Mesenchymal stem cell (in vitro differentiated cells and primary cell): ENCODE measurements at regions not wholly inside any gene's neighbourhood (a gene's known extent, or its start where the extent isn't known, plus 50 kb on each side); places are given as distances from the start of the nearest gene placed in this dataset.

Experiments used
- DNase-seq: peaks from one replicate; pipeline ENCODE4 v3.0.0-alpha.2; 2013
- H2AFZ ChIP-seq: one replicate; pipeline ENCODE4 v1.6.1; 2013; ENCODE audit warnings: low read depth, mild to moderate bottlenecking, control low read depth, inconsistent platforms, low read length, moderate library complexity
- H2AK5ac ChIP-seq: 2 replicates; pipeline ENCODE4 v1.6.1; 2013; ENCODE audit warnings: low read length, moderate library complexity, mild to moderate bottlenecking, inconsistent platforms; ENCODE audit not compliant: severe bottlenecking
- H2BK120ac ChIP-seq: one replicate; pipeline ENCODE4 v1.6.1; 2013; ENCODE audit warnings: low read depth, mild to moderate bottlenecking, inconsistent platforms, low read length, moderate library complexity
- H2BK12ac ChIP-seq, 2 experiments: one replicate each; pipeline ENCODE4 v1.6.1; 2013; ENCODE audit warnings: inconsistent platforms in 2 of 2, low read length in 2 of 2, mild to moderate bottlenecking in 2 of 2, moderate library complexity in 2 of 2, control low read depth in 1 of 2
- H2BK15ac ChIP-seq: one replicate; pipeline ENCODE4 v1.6.1; 2013; ENCODE audit warnings: mild to moderate bottlenecking, low read depth, inconsistent platforms; ENCODE audit not compliant: poor library complexity, severe bottlenecking
- H2BK5ac ChIP-seq: 2 replicates; pipeline ENCODE4 v1.6.1; 2013; ENCODE audit warnings: low read depth, mild to moderate bottlenecking, low read length, control low read depth, inconsistent platforms; ENCODE audit not compliant: poor library complexity, severe bottlenecking
- H3K14ac ChIP-seq, 2 experiments: one replicate each; pipeline ENCODE4 v1.6.1; 2013; ENCODE audit warnings: inconsistent platforms in 2 of 2, low read length in 2 of 2, control low read depth in 1 of 2, mild to moderate bottlenecking in 1 of 2, moderate library complexity in 1 of 2
- H3K18ac ChIP-seq, 2 experiments: one replicate each; pipeline ENCODE4 v1.6.1; 2013; ENCODE audit warnings: inconsistent platforms in 2 of 2, low read length in 2 of 2, control low read depth in 1 of 2, low read depth in 1 of 2, mild to moderate bottlenecking in 1 of 2
- H3K23ac ChIP-seq, 2 experiments: one replicate each; pipeline ENCODE4 v1.6.1; 2013; ENCODE audit warnings: inconsistent platforms in 2 of 2, low read length in 2 of 2, mild to moderate bottlenecking in 2 of 2, moderate library complexity in 2 of 2, control low read depth in 1 of 2
- H3K27ac ChIP-seq: 2 replicates; pipeline ENCODE4 v1.5.1; 2013; ENCODE audit warnings: mild to moderate bottlenecking, moderate library complexity, low read length, control low read depth, inconsistent platforms; ENCODE audit not compliant: poor library complexity, severe bottlenecking
- H3K27me3 ChIP-seq, 2 experiments: 2 replicates each; pipeline versions ENCODE4 v1.6.1 to v1.7.0; 2013; ENCODE audit warnings: low read length in 2 of 2, mild to moderate bottlenecking in 2 of 2, moderate library complexity in 2 of 2, control low read depth in 1 of 2, inconsistent platforms in 1 of 2; ENCODE audit not compliant: control insufficient read depth in 1 of 2, insufficient read depth in 1 of 2
- H3K36me3 ChIP-seq, 2 experiments: 2 replicates each; pipeline versions ENCODE4 v1.6.1 to v1.7.0; 2013; ENCODE audit warnings: low read length in 2 of 2, control low read depth in 1 of 2, inconsistent platforms in 1 of 2, low read depth in 1 of 2, mild to moderate bottlenecking in 1 of 2; ENCODE audit not compliant: insufficient read depth in 2 of 2, control insufficient read depth in 1 of 2
- H3K4ac ChIP-seq, 2 experiments: one replicate each; pipeline ENCODE4 v1.6.1; 2013; ENCODE audit warnings: inconsistent platforms in 2 of 2, low read length in 2 of 2, mild to moderate bottlenecking in 2 of 2, moderate library complexity in 2 of 2, control low read depth in 1 of 2, low read depth in 1 of 2
- H3K4me1 ChIP-seq: 2 replicates; pipeline ENCODE4 v1.6.1; 2013; ENCODE audit warnings: low read depth, low read length, control low read depth; ENCODE audit not compliant: control insufficient read depth, insufficient read depth
- H3K4me2 ChIP-seq: 2 replicates; pipeline ENCODE4 v1.6.1; 2013; ENCODE audit warnings: low read length, mild to moderate bottlenecking, inconsistent platforms; ENCODE audit not compliant: poor library complexity, severe bottlenecking
- H3K4me3 ChIP-seq, 2 experiments: 2 replicates each; pipeline versions ENCODE4 v1.5.1 to v1.7.0; 2013; ENCODE audit warnings: low read length in 2 of 2, mild to moderate bottlenecking in 2 of 2, control low read depth in 1 of 2, low read depth in 1 of 2; ENCODE audit not compliant: insufficient read depth in 1 of 2
- H3K79me1 ChIP-seq: replicated peaks from 2 replicates; pipeline ENCODE4 v1.6.1; 2013; ENCODE audit warnings: mild to moderate bottlenecking, control low read depth, low read length, inconsistent platforms; ENCODE audit not compliant: poor library complexity, severe bottlenecking
- H3K9ac ChIP-seq: 2 replicates; pipeline ENCODE4 v1.7.0; 2013; ENCODE audit warnings: mild to moderate bottlenecking, low read length, moderate library complexity
- H3K9me3 ChIP-seq: 2 replicates; pipeline ENCODE4 v1.7.0; 2013; ENCODE audit warnings: mild to moderate bottlenecking, low read length; ENCODE audit not compliant: control insufficient read depth
- H4K8ac ChIP-seq: one replicate; pipeline ENCODE4 v1.6.1; 2013; ENCODE audit warnings: inconsistent platforms, mild to moderate bottlenecking, low read length, moderate library complexity
- H4K91ac ChIP-seq: one replicate; pipeline ENCODE4 v1.6.1; 2013; ENCODE audit warnings: mild to moderate bottlenecking, low read length, inconsistent platforms
- WGBS: methylation state at CpG from one replicate; pipeline ENCODE4 v1.1.7; 2013; ENCODE audit warnings: mixed read lengths; 5-methylcytosine and 5-hydroxymethylcytosine counted together

- no CpG with 5 or more reads among the region's 3 CpGs for WGBS
- Histone ChIP-seq H4K8ac (no peak overlapping the region), H2BK120ac (no peak overlapping the region), H2BK12ac (no peak overlapping the region), H3K9ac (no peak overlapping the region), H2AK5ac (no peak overlapping the region), H3K4me1 (no peaks in the 10 kb centered on the region), H3K79me1 (no peaks in the 10 kb centered on the region), H3K23ac (no peak overlapping the region), H3K9me3 (no peaks in the 10 kb centered on the region), H3K27ac (no peak overlapping the region), H4K91ac (no peak overlapping the region), H3K4ac (no peak overlapping the region), H3K36me3 (no peaks in the 10 kb centered on the region), H3K4me2 (no peak overlapping the region), H2AFZ (no peak overlapping the region), H2BK15ac (no peak overlapping the region), H2BK5ac (no peak overlapping the region), H3K14ac (no peak overlapping the region), H3K18ac (no peak overlapping the region), H3K4me3 (no peak overlapping the region), H3K27me3 (no peaks in the 10 kb centered on the region)
- no peak for DNase-seq
Observed at GRCh38 chr2:59985923-59986322, 567.5 kb downstream of the BCL11A start.

- H2AK5ac ChIP-seq, result no peak overlapping the region
- no peak overlapping the region for H2BK12ac ChIP-seq
- H3K4me2 ChIP-seq, result no peak overlapping the region
- no peak overlapping the region for H2AFZ ChIP-seq
- WGBS, result 57% methylated on average over 3 of the region's 4 CpGs
- H3K4ac ChIP-seq, result no peak overlapping the region
- no peak overlapping the region for H2BK5ac ChIP-seq
- H3K9me3 ChIP-seq, result no peaks in the 10 kb centered on the region
- H3K27ac ChIP-seq, result no peak overlapping the region
- no peak overlapping the region for H3K4me3 ChIP-seq
- no peak for DNase-seq
- H2BK120ac ChIP-seq, result no peak overlapping the region
- H3K23ac ChIP-seq, result no peak overlapping the region
- no peak overlapping the region for H3K9ac ChIP-seq
- H4K91ac ChIP-seq, result no peak overlapping the region
- H3K27me3 ChIP-seq, result no peaks in the 10 kb centered on the region
- H3K18ac ChIP-seq, result no peak overlapping the region
- no peaks in the 10 kb centered on the region for H3K79me1 ChIP-seq
- H3K14ac ChIP-seq, result no peak overlapping the region
- no peak overlapping the region for H2BK15ac ChIP-seq
- no peaks in the 10 kb centered on the region for H3K36me3 ChIP-seq
- H3K4me1 ChIP-seq, result no peaks in the 10 kb centered on the region
- no peak overlapping the region for H4K8ac ChIP-seq
Observed at GRCh38 chr2:59974051-59974766, 579.2 kb downstream of the BCL11A start.

- H3K4me2 ChIP-seq, result no peak overlapping the region
- H3K36me3 ChIP-seq, result no peaks in the 10 kb centered on the region
- H3K23ac ChIP-seq, result no peak overlapping the region
- no peak overlapping the region for H3K27ac ChIP-seq
- H3K9me3 ChIP-seq, result no peaks in the 10 kb centered on the region
- H3K9ac ChIP-seq, result no peak overlapping the region
- H4K8ac ChIP-seq, result no peak overlapping the region
- H3K18ac ChIP-seq, result no peak overlapping the region
- no peak overlapping the region for H2AFZ ChIP-seq
- H3K27me3 ChIP-seq, result no peaks in the 10 kb centered on the region
- H4K91ac ChIP-seq, result no peak overlapping the region
- no peak overlapping the region for H2BK5ac ChIP-seq
- WGBS, result 86% methylated on average over 5 of the region's 5 CpGs
- DNase-seq, result no peak
- H3K4me1 ChIP-seq, result no peaks in the 10 kb centered on the region
- no peak overlapping the region for H3K4me3 ChIP-seq
- no peak overlapping the region for H2BK12ac ChIP-seq
- no peak overlapping the region for H2BK15ac ChIP-seq
- H3K79me1 ChIP-seq, result no peaks in the 10 kb centered on the region
- no peak overlapping the region for H2BK120ac ChIP-seq
- H3K14ac ChIP-seq, result no peak overlapping the region
- no peak overlapping the region for H2AK5ac ChIP-seq
- no peak overlapping the region for H3K4ac ChIP-seq
Observed at GRCh38 chr2:59969161-59969560, 584.3 kb downstream of the BCL11A start.

- H3K4me1 ChIP-seq, result no peaks in the 10 kb centered on the region
- no peak overlapping the region for H3K9ac ChIP-seq
- no peak overlapping the region for H3K27ac ChIP-seq
- no peak overlapping the region for H4K91ac ChIP-seq
- H2BK120ac ChIP-seq, result no peak overlapping the region
- WGBS, result 50% methylated on average over 1 of the region's 1 CpG
- no peaks in the 10 kb centered on the region for H3K79me1 ChIP-seq
- no peak overlapping the region for H2AFZ ChIP-seq
- no peak overlapping the region for H3K4ac ChIP-seq
- no peak overlapping the region for H2AK5ac ChIP-seq
- no peak overlapping the region for H3K23ac ChIP-seq
- H3K14ac ChIP-seq, result no peak overlapping the region
- DNase-seq, result no peak
- H3K18ac ChIP-seq, result no peak overlapping the region
- H2BK5ac ChIP-seq, result no peak overlapping the region
- H3K4me3 ChIP-seq, result no peak overlapping the region
- H3K4me2 ChIP-seq, result no peak overlapping the region
- no peak overlapping the region for H2BK12ac ChIP-seq
- no peaks in the 10 kb centered on the region for H3K36me3 ChIP-seq
- no peaks in the 10 kb centered on the region for H3K27me3 ChIP-seq
- no peaks in the 10 kb centered on the region for H3K9me3 ChIP-seq
- no peak overlapping the region for H2BK15ac ChIP-seq
- H4K8ac ChIP-seq, result no peak overlapping the region
Observed at GRCh38 chr2:59968441-59968840, 585.0 kb downstream of the BCL11A start.
